ELF-1 (cell line): ENCODE measurements at regions not wholly inside any gene's neighbourhood (a gene's known extent, or its start where the extent isn't known, plus 50 kb on each side); places are given as distances from the start of the nearest gene placed in this dataset.
A peak's percentile ranks its signal among the peaks of the same experiment; 100 is the strongest.
"Not testable (repeated sequence)": the region's sequence is repeated elsewhere in the genome, so short reads cannot be mapped to it uniquely, and the experiment has no call there.

ENCODE experiments used
- DNase-seq: peaks from one replicate; pipeline ENCODE4 v3.0.0-alpha.2; 2016; ENCODE audit warnings: low read depth, low spot score

DNA sequence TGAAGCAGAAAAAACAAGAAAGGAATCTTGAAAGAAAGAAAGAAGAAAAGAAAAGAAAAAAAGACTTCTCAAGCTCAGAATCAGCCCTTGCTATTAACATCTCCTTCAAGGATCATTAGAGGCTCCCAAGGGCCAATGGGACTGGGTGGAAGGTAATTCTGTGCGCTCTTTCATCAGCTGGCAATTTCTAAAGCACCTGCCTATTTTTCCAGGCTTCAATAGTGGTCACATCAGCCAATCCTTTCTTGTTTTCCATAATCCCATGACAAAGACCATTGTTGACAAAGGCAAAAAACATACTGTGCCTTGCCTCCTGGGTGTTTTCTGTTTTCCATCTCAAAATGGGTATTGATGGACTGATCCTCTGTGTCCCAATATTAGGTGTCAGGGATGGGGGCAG is 88.2 kb upstream of the TSC22D1 start:
- no peak for DNase-seq

- no peak for DNase-seq
Observed at GRCh38 chr13:44662515-44662914, 86.4 kb upstream of the TSC22D1 start.

GRCh38 chr13:44661936-44662335 is 85.8 kb upstream of the TSC22D1 start:
- no peak for DNase-seq

GRCh38 chr13:44660050-44660449 is 83.9 kb upstream of the TSC22D1 start:
- DNase-seq, result no peak

- DNase-seq, result no peak
Observed at GRCh38 chr13:44652962-44653660, 77.0 kb upstream of the TSC22D1 start.

DNA sequence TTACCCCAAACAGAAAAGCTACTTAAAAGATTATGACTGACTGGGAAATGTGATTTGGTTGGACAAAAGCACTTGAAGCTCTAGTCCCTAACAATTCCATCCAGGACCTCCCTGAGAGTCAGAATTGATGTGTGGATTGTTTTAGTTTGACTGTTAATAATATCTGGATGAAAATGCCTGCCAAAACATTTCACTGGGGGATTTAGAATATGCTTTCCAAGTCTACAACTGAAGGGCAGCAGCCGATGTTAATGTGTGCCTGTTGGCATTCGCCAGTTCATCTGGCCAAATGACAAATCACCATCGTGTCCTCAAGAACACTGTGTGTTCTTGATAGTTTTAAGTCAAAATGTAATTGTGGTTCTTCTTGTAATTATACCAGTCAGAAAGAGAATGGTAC is 76.0 kb upstream of the TSC22D1 start:
- no peak for DNase-seq

DNA sequence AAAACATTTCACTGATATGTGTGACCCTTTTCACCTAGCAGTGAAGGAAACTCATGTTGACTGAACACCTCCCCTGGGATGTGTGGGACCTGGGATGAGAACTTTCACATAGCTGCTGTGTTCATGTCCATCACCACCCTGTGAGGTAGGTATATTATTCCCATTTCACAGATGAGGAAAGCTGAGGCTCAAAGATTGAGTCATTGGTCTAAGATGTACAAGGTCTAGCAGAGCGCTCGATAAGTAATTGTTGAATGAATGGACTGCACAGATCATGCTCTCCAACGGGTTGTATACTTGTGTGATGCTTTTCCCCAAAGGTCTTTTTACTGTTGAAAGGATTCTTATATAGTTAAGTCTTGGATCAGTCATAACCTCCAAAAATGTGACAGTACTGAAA is 75.6 kb upstream of the TSC22D1 start:
- DNase-seq, result no peak

- DNase-seq, result no peak
Observed at GRCh38 chr13:44651209-44651608, 75.1 kb upstream of the TSC22D1 start.

GRCh38 chr13:44649834-44650233 is 73.7 kb upstream of the TSC22D1 start:
- DNase-seq, result no peak

DNA sequence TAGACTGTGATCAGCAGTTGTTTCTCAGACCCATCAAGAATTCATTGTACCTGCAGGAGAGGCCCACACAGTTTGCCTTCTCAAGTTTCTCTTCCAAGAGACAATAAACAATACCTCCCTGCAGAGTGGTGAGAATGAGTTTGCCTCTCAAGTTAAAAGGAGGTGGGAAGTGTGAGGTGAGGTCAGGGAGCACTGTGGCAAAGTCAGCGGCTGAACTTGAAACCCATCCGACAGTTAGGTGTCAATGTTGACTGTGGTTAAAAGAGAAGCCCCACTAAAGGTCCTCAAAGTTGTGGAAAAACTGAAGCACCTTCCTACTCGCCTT is 72.9 kb upstream of the TSC22D1 start:
- DNase-seq, result peak; percentile 52

GRCh38 chr13:44648392-44649103 is 72.4 kb upstream of the TSC22D1 start:
- no peak for DNase-seq

DNA sequence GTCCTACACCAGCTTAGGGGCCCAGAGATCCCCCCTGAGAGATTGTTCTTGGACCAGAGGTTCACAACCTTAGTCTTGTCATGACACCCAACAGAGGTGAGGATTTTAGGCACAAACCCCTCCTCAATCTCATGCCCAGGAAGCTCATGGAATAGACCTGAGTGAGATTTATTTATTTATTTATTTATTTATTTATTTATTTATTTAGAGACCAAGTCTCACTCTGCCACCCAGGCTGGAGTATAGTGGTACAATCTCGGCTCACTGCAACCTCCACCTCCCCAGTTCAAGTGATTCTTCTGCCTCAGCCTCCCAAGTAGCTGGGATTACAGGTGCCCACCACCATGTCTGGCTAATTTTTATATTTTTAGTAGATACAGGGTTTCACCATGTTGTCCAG is 71.4 kb upstream of the TSC22D1 start:
- not testable (repeated sequence) for DNase-seq

DNA sequence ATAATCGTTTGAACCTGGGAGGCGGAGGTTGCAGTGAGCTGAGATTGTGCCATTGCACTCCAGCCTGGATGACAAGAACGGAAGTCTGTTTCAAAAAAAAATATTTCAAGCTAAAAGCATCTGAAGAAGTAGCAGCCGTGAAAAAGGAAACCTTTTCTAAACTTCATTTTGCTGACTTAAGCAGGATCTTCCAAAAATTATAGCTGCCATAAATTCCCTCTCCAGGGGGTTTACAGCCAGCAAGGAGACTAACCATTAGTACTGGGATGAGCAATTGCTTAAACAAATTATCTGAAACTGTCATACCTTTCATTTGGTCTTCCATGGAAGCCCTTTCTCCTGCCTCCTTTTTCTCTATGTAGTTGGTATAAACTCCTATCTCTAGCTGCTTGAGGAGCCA is 69.9 kb upstream of the TSC22D1 start:
- no peak for DNase-seq

DNA sequence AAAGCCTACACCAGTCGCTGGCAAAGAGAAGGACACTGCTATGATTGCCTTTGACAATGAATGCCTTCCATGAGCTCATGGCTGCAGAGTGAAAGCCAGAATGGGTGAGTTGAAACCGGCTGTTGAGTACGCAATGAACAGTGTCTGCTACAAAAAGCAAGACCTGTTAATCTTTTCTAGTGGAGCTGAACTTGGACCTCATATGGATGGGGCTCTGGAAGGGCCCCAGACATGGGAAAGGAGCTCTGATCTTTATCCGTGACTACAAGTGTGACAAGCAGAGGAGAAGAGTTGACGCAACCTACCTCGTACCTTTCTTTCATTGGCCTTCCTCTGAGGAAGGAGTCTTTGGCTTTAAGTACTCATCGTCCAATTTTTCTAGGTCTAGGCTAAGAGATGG is 67.1 kb upstream of the TSC22D1 start:
- no peak for DNase-seq

GRCh38 chr13:44637581-44637980 is 61.5 kb upstream of the TSC22D1 start:
- no peak for DNase-seq

GRCh38 chr13:44629465-44630183 is 53.5 kb upstream of the TSC22D1 start:
- no peak for DNase-seq

- not testable (repeated sequence) for DNase-seq
Observed at GRCh38 chr13:44628826-44629225, 52.7 kb upstream of the TSC22D1 start.

GRCh38 chr13:44627441-44627840 is 51.3 kb upstream of the TSC22D1 start:
- no peak for DNase-seq

DNA sequence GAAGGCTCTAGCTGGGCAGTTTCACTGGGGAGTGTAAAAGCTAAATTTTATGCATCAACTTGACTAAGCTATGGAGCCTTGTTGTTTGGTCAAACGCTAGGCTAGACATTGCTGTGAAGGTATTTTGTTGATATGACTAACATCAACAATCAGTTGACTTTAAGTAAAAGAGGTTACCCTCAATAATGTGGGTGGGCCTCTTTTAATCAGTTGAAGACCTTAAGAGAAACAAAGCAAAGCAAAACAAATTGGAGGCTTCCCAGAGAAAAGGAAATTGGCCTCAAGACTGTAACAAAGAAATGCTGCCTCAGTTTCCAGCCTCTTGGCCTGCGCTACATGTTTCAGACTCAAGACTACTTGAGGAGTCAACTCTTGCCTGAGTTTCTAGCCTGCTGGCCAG is 50.0 kb upstream of the TSC22D1 start:
- DNase-seq, result no peak
